ENCODE measurements at regions not wholly inside any gene's neighbourhood (a gene's known extent, or its start where the extent isn't known, plus 50 kb on each side); places are given as distances from the start of the nearest gene placed in this dataset.

- no peak for DNase-seq
Observed at GRCh38 chr5:3312299-3312698, 283.3 kb upstream of the IRX1 start.

GRCh38 chr5:3311433-3311832, 284.2 kb upstream of the IRX1 start:
- no peak for DNase-seq

DNA sequence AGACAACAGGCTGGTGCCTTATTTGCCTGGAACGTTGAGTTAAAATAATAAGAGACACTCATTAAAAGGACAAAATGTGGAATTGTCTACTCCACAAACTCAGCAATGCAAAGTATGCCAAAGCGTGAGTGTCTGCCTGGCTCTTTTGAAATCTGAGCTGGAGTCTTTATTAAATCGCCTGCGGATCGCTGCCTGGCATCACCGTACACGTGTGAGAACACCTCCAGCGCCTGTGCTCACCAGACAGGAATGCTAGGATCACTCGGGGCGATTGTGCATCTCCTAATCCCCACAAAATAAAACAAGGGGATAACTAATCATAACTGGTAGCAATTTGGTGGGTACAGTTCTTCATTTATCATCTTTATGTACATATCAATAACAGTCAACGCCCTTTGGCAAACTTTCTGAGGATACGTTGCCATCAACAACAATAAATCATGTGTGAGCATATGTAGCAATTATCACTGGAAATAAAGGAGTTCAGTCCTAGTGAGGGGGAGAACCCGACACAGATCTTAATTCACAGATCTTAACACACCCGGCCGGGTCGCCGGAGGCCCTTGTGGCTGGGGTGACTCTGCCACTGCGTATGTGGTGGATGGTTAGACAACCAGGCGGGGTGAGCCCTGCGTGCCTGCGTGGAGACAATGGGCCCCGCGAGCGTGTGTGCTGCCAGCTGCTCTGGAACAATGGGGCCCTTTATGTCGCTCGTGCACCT, 284.9 kb upstream of the IRX1 start:
- no peak for DNase-seq

- DNase-seq = no peak
Observed at GRCh38 chr5:3309538-3309937, 286.1 kb upstream of the IRX1 start.

GRCh38 chr5:3307982-3308621, 287.5 kb upstream of the IRX1 start:
- no peak for DNase-seq

DNA sequence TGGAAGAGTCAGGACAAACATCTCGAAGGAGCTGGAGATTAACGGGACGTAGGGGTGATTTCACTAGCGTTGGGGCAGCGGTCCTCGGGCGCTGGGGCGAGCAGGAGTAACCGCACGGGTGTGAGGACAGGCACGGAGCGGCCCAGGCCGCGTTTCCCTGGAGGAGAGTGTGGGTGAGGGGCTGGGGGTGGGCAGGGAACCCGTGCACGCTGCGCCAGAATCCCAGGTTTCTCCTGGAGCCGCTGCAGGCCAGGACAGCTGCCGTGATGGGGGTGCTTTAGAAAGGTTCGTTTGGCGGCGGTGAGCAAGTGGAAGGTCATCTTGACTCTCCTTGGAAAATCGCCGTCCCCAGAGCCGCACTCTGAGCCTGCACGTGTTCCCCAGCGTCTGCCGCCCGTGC, 290.2 kb upstream of the IRX1 start:
- no peak for DNase-seq

DNA sequence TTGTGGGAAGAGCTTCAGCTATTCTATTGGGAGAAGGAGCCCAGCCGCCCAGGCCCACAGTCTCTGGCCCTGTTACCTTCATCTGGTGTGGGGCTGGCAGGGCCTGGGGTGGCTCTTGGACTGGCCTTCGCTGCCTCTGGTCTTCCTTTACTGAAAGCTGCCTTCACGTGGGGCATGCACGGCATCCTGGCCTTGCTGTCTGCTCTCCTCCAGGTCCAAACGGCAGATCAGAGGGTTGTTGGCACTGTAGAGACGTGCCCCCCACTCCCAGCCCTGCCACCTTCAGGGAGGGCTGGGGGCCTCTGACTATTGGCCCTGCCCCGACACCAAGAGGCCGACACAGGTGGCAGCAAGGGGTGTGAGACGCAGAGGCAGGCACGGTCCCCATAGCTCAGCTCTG, 291.3 kb upstream of the IRX1 start:
- no peak for DNase-seq

- no peak for DNase-seq
Observed at GRCh38 chr5:3303777-3304176, 291.9 kb upstream of the IRX1 start.

GRCh38 chr5:3302228-3302627, 293.4 kb upstream of the IRX1 start:
- DNase-seq = no peak

DNA sequence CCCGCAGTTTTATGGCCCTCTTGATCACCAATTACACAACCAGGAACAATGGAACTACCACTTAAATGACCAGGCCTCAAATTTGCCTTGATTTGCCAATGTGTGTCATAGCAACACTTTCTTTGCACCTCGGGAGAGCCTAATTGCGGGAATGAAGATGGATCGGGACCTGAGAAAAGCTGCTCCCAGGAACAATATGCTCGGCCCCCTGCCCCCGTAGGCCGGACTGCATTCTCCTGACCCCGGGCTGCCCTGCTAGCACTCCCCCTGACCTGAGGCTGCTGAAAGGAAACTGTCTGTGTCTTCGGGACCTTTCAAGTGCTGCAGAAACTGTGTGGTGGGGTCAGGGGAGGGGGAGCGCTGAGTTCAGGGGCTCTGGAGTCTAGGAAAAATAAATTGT, 294.3 kb upstream of the IRX1 start:
- no peak for DNase-seq

- DNase-seq = no peak
Observed at GRCh38 chr5:3300726-3301125, 294.9 kb upstream of the IRX1 start.

DNA sequence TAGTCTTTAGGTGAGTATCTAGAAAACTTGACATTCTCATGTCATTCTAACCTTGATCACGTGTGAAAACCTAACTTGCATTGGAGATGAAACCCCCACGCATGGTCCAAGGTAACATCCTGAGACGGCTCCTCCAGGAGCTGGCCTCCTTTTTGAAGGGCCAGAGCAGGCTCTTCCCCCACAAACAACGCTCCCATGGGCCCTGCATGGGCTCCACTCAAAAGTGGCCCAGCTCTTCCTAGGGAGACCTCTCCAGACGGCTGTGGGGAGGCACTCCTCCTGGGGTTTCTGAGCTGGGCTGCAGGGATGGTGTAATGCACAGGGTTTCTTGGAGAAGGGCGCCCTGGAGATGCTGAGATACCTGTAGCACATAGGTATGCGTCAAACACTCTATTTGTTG, 296.2 kb upstream of the IRX1 start:
- DNase-seq = no peak

DNA sequence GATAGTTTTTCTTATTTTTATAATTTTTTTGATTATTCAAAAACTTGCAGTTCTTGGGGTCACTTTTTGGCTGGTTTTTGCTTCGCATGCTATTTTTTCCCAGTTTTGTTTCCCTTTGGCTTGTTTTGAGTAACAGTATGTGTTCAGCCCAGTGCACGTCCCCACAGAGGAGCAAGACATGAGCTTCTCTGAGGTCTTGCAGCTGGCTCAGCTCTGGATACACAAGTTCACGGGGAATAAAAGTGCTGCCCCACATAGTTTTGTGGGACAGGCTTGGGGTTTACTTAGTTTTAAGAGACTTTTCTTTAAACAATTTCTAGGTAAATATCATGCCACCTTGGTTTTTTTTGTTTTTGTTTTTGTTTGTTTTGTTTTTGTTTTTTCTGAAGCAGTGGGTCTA, 297.8 kb upstream of the IRX1 start:
- DNase-seq = no peak

GRCh38 chr5:3288325-3288724, 307.3 kb upstream of the IRX1 start:
- no peak for DNase-seq

- no peak for DNase-seq
Observed at GRCh38 chr5:3287516-3287915, 308.1 kb upstream of the IRX1 start.

GRCh38 chr5:3285621-3286020, 310.0 kb upstream of the IRX1 start:
- DNase-seq = no peak

GRCh38 chr5:3284506-3284905, 311.1 kb upstream of the IRX1 start:
- DNase-seq = no peak

DNA sequence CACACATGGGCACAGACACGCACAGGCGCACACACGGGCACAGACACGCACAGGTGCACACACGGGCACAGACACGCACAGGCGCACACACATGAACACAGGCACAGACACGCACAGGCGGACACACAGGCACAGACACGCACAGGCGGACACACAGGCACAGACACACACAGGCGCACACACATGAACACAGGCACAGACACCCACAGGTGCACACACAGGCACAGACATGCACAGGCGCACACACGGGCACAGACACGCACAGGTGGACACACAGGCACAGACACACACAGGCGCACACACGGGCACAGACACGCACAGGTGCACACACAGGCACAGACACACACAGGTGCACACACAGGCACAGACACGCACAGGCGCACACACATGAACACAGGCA, 312.8 kb upstream of the IRX1 start:
- DNase-seq = no peak

GRCh38 chr5:3281366-3281765, 314.3 kb upstream of the IRX1 start:
- no peak for DNase-seq

DNA sequence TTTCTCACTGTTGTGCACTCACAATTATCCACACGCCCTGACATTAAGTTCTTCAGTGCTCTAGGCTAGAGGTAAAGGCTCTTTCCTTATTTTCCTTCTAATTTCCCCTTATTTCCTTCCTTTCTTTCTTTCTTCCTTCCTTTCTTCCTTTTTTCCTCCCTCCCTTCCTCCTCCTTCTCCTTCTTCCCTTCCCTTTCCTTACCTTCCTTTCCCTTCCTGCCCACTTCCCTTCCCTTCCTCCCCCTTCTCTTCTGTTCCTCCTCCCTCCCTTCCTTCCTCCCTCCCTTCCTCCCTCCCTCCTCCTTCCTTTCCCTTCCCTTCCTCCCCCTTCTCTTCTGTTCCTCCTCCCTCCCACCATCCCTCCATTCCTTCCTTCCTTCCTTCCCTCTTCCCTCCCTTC, 317.0 kb upstream of the IRX1 start:
- no peak for DNase-seq

DNA sequence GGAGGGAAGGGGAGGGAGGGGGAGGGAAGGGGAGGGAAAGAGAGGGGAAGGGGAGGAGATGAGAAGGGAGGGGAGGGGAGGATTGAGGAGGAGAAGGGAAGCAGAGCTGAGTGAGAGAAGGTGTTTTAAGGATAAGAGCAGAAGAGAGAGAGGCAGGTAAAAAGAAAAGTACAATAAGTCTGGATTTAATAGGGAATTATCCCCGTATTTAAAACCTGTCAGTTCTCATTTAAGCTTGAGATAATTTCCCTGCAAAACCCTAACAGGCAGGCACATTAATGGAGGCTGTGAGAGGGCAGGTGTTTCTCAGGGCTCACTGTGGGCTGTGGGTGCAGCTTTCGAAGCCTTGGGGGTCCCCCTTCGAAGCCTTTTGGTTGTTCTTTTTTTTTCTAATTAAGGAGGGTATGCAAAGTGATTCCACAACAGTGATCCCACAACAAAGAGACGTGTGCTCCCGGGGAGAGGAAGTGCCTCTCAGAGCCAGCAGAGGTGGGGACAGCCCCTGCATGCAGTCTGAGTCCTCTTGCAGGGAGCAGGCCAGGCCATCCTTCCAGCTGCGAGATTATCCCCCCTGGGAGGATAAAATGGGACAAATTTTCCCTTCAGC, 317.9 kb upstream of the IRX1 start:
- DNase-seq = no peak

- DNase-seq = no peak
Observed at GRCh38 chr5:3276896-3277295, 318.7 kb upstream of the IRX1 start.

- no peak for DNase-seq
Observed at GRCh38 chr5:3269395-3270169, 326.1 kb upstream of the IRX1 start.

Measured in NCI-H69 (cell line).